Neural progenitor cell (in vitro differentiated cells): ENCODE measurements at regions not wholly inside any gene's neighbourhood (a gene's known extent, or its start where the extent isn't known, plus 50 kb on each side); places are given as distances from the start of the nearest gene placed in this dataset.

ENCODE experiments used
- DNase-seq: peaks from one replicate; pipeline ENCODE4 v3.0.0-alpha.2; 2016; ENCODE audit warnings: low spot score
- H2AFZ ChIP-seq: fragments of 200-600 bp; sonication (generic); replicated peaks from 2 replicates; pipeline ENCODE4 v1.6.1; 2016; ENCODE audit warnings: antibody characterized with exemption
- H3F3A ChIP-seq: fragments of 200-600 bp; sonication (generic); 2 replicates; pipeline ENCODE4 v1.6.1; 2016; ENCODE audit warnings: antibody characterized with exemption, low read depth
- H3K27ac ChIP-seq: fragments of 200-600 bp; sonication (generic); 2 replicates; pipeline ENCODE4 v1.5.1; 2016; ENCODE audit warnings: mild to moderate bottlenecking
- H3K27me3 ChIP-seq: fragments of 200-600 bp; sonication (generic); 2 replicates; pipeline ENCODE4 v1.6.1; 2016; ENCODE audit warnings: mild to moderate bottlenecking, moderate library complexity
- H3K36me3 ChIP-seq: fragments of 200-600 bp; sonication (generic); 2 replicates; pipeline ENCODE4 v1.5.1; 2016
- H3K4me1 ChIP-seq: fragments of 200-600 bp; sonication (generic); 2 replicates; pipeline ENCODE4 v1.6.1; 2016; ENCODE audit warnings: mixed run types
- H3K4me2 ChIP-seq: fragments of 200-600 bp; sonication (generic); 2 replicates; pipeline ENCODE4 v1.6.1; 2016
- H3K4me3 ChIP-seq: fragments of 200-600 bp; sonication (generic); 2 replicates; pipeline ENCODE4 v1.5.1; 2016
- H3K79me2 ChIP-seq: fragments of 200-600 bp; sonication (generic); 2 replicates; pipeline ENCODE4 v1.6.1; 2016; ENCODE audit warnings: low read depth
- H3K9ac ChIP-seq: fragments of 200-600 bp; sonication (generic); 2 replicates; pipeline ENCODE4 v1.6.1; 2016
- H3K9me3 ChIP-seq: fragments of 200-600 bp; sonication (generic); 2 replicates; pipeline ENCODE4 v1.5.1; 2016; ENCODE audit warnings: low read depth
- H4K20me1 ChIP-seq: fragments of 200-600 bp; sonication (generic); 2 replicates; pipeline ENCODE4 v1.6.1; 2016; ENCODE audit warnings: low read depth
- H3K27ac Mint-ChIP-seq: 3 replicates; pipeline ENCODE4 v1.8.0; 2021; ENCODE audit warnings: mixed read lengths
- H3K27me3 Mint-ChIP-seq: 2 replicates; pipeline ENCODE4 v1.8.0; 2022; ENCODE audit warnings: low read depth, mild to moderate bottlenecking, inconsistent platforms, moderate library complexity, mixed read lengths; ENCODE audit not compliant: insufficient read depth
- H3K36me3 Mint-ChIP-seq: 3 replicates; pipeline ENCODE4 v1.8.0; 2021; ENCODE audit warnings: mixed read lengths
- H3K4me1 Mint-ChIP-seq: 3 replicates; pipeline ENCODE4 v1.8.0; 2021; ENCODE audit warnings: mixed read lengths
- H3K4me3 Mint-ChIP-seq: 3 replicates; pipeline ENCODE4 v1.8.0; 2021; ENCODE audit warnings: mild to moderate bottlenecking, moderate library complexity, mixed read lengths
- H3K9me3 Mint-ChIP-seq: 3 replicates; pipeline ENCODE4 v1.8.0; 2020; ENCODE audit warnings: mixed read lengths
- EZH2 ChIP-seq: fragments of 200-600 bp; sonication (generic); IDR thresholded peaks from 2 replicates; pipeline ENCODE4 v1.6.1; 2017; ENCODE audit warnings: antibody characterized with exemption, mild to moderate bottlenecking, moderate library complexity
- EZH2phosphoT487 ChIP-seq: fragments of 200-600 bp; sonication (generic); IDR thresholded peaks from 2 replicates; pipeline ENCODE4 v1.6.1; 2017; ENCODE audit warnings: antibody characterized with exemption
- TF ChIP-seq, protein P1 (sequence below): fragments of 200-600 bp; sonication (generic); IDR thresholded peaks from 2 replicates; pipeline ENCODE4 v1.5.1; 2017; ENCODE audit warnings: antibody characterized with exemption, mild to moderate bottlenecking

DNA sequence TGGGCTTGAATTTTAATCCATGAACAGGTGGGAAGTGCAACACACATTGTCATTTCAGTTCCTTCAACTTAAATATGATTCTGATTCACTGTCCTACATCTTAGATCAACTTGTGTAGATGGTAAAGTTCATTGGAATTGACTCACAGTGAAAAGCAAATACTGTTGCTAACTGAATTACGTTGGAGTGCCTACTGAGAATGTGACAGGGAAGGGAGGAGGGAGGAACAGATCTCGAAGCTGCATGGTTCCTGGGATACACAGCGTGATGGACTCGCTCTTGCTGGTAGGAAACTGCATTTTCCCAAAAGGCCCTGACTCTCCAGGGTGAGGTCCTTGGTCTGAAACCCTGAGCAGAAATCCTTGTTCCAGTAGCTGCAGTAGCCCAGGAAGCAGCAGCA lies 284.2 kb downstream of the USP46 start:
- Histone ChIP-seq H3K4me2 (no peak overlapping the region), H3K9me3 (no peaks in the 10 kb centered on the region), H2AFZ (no peak overlapping the region), H3K4me1 (peaks cover 7% of the 10 kb centered on the region), H3K27me3 (no peaks in the 10 kb centered on the region), H3K4me3 (no peak overlapping the region), H4K20me1 (no peaks in the 10 kb centered on the region), H3K9ac (no peak overlapping the region), H3K79me2 (no peaks in the 10 kb centered on the region), H3K27ac (no peak overlapping the region), H3F3A (peaks cover 8% of the 10 kb centered on the region), H3K36me3 (no peaks in the 10 kb centered on the region)
- Mint-ChIP-seq H3K4me3 (no peak overlapping the region), H3K9me3 (no peaks in the 10 kb centered on the region), H3K4me1 (peaks cover 9% of the 10 kb centered on the region), H3K27me3 (peaks cover 6% of the 10 kb centered on the region), H3K36me3 (no peaks in the 10 kb centered on the region), H3K27ac (no peak overlapping the region)
- no peak for TF ChIP-seq EZH2
- TF ChIP-seq, protein P1, sequence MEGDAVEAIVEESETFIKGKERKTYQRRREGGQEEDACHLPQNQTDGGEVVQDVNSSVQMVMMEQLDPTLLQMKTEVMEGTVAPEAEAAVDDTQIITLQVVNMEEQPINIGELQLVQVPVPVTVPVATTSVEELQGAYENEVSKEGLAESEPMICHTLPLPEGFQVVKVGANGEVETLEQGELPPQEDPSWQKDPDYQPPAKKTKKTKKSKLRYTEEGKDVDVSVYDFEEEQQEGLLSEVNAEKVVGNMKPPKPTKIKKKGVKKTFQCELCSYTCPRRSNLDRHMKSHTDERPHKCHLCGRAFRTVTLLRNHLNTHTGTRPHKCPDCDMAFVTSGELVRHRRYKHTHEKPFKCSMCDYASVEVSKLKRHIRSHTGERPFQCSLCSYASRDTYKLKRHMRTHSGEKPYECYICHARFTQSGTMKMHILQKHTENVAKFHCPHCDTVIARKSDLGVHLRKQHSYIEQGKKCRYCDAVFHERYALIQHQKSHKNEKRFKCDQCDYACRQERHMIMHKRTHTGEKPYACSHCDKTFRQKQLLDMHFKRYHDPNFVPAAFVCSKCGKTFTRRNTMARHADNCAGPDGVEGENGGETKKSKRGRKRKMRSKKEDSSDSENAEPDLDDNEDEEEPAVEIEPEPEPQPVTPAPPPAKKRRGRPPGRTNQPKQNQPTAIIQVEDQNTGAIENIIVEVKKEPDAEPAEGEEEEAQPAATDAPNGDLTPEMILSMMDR: no peak
- no peak for TF ChIP-seq EZH2phosphoT487
- no peak for DNase-seq

DNA sequence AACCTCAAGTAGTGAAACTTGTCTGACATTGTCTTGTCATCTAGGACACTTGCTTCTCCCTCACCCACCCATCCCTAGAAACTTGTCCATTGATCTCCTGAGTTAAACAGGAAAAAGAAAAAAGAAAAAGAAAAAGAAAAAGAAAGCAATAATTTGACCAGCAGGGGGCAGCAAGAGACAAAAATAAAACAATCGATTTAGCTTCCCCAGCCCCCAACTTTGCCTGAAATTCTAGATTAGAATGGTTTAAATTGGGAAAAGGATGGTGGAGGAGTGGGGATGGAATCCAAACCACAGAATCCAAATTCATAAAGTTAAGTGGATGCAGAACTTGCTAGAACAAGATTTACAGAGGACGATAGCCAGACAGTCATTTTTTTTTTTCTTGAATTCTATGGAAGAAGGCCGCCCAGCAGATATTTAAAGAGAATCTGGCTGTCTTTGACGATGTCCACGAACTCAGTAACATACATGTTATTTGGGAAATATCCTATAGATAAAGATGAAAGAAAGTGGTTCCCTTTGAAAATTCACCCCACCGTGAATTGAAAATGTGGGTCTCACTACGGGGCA lies 282.9 kb downstream of the USP46 start:
- peak; percentile 72 for DNase-seq
- H3K27me3 ChIP-seq: no peaks in the 10 kb centered on the region
- Mint-ChIP-seq H3K9me3 (peaks cover 5% of the 10 kb centered on the region), H3K27me3 (peaks cover 9% of the 10 kb centered on the region), H3K4me1 (peaks cover 9% of the 10 kb centered on the region), H3K36me3 (no peaks in the 10 kb centered on the region), H3K4me3 (no peak overlapping the region), H3K27ac (peak overlapping the region; percentile 9)
- H3K36me3 ChIP-seq: no peaks in the 10 kb centered on the region
- no peak overlapping the region for H3K9ac ChIP-seq
- H3K4me3 ChIP-seq: no peak overlapping the region
- H2AFZ ChIP-seq: no peak overlapping the region
- TF ChIP-seq EZH2: no peak
- TF ChIP-seq, protein P1: peak; percentile 81
- H4K20me1 ChIP-seq: no peaks in the 10 kb centered on the region
- H3F3A ChIP-seq: peaks cover 8% of the 10 kb centered on the region
- no peaks in the 10 kb centered on the region for H3K79me2 ChIP-seq
- H3K4me1 ChIP-seq: peaks cover 7% of the 10 kb centered on the region
- no peaks in the 10 kb centered on the region for H3K9me3 ChIP-seq
- H3K27ac ChIP-seq: no peak overlapping the region
- H3K4me2 ChIP-seq: no peak overlapping the region

DNA sequence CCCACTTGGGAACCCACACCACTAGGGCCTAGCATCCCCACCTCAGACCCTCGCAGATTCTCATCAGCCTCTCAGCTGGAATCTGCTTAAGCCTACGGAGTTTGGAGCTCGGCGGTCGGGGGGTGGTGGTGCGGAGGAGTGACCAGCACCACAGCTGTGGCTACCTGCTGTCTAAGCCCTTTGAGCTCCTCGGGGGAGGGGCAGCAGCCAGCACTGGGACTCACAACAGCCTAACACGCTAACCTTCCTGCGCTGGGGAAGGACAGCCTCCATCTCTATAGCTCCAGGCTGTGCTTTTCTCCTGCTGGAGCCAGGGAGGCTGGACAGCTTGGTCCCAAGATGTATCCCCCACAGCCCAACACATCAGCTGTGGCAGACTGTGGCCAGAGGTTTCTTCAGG lies 281.5 kb downstream of the USP46 start:
- Mint-ChIP-seq H3K4me1 (peaks cover 9% of the 10 kb centered on the region), H3K36me3 (no peaks in the 10 kb centered on the region), H3K27me3 (peaks cover 6% of the 10 kb centered on the region), H3K4me3 (no peak overlapping the region), H3K27ac (no peak overlapping the region), H3K9me3 (peaks cover 5% of the 10 kb centered on the region)
- H3K36me3 ChIP-seq: no peaks in the 10 kb centered on the region
- H3K27ac ChIP-seq: no peak overlapping the region
- H3K4me2 ChIP-seq: peak overlapping the region; percentile 58
- H3K9ac ChIP-seq: no peak overlapping the region
- TF ChIP-seq EZH2phosphoT487 (no peak), EZH2 (no peak)
- TF ChIP-seq, protein P1: no peak
- no peaks in the 10 kb centered on the region for H3K79me2 ChIP-seq
- H3F3A ChIP-seq: peaks cover 8% of the 10 kb centered on the region
- H3K27me3 ChIP-seq: no peaks in the 10 kb centered on the region
- no peaks in the 10 kb centered on the region for H3K9me3 ChIP-seq
- peak overlapping the region; percentile 21 for H2AFZ ChIP-seq
- no peak overlapping the region for H3K4me3 ChIP-seq
- H3K4me1 ChIP-seq: peaks cover 7% of the 10 kb centered on the region
- DNase-seq: peak; percentile 62
- H4K20me1 ChIP-seq: no peaks in the 10 kb centered on the region
